Aorta (tissue), 5 donors: ENCODE measurements at regions not wholly inside any gene's neighbourhood (a gene's known extent, or its start where the extent isn't known, plus 50 kb on each side); places are given as distances from the start of the nearest gene placed in this dataset.

Source experiments
- ATAC-seq: fragments of 200-7000 bp; cut with Tn5 transposase; one replicate; pipeline ENCODE4 v1.9.1; 2022; ENCODE audit warnings: moderate library complexity; ENCODE audit not compliant: low FRiP score
- DNase-seq, 2 donors: peaks; one replicate each; pipeline ENCODE4 v3.0.0-alpha.2; 2020
- H3K27ac ChIP-seq, 2 donors: one replicate each; pipeline ENCODE4 v1.5.1; 2013; ENCODE audit warnings: low read length in 2 of 2, mild to moderate bottlenecking in 2 of 2, moderate library complexity in 2 of 2, control low read depth in 1 of 2, inconsistent platforms in 1 of 2, low read depth in 1 of 2
- H3K27me3 ChIP-seq, 2 donors: one replicate each; pipeline ENCODE4 v1.6.1; 2013; ENCODE audit warnings: control low read depth in 1 of 2, low read length in 1 of 2, mild to moderate bottlenecking in 1 of 2, moderate library complexity in 1 of 2; ENCODE audit not compliant: insufficient read depth in 2 of 2, control insufficient read depth in 1 of 2
- H3K36me3 ChIP-seq, 2 donors: one replicate each; pipeline ENCODE4 v1.6.1; 2013; ENCODE audit warnings: control low read depth in 1 of 2, low read length in 1 of 2, mild to moderate bottlenecking in 1 of 2; ENCODE audit not compliant: insufficient read depth in 2 of 2, control insufficient read depth in 1 of 2
- H3K4me1 ChIP-seq, 2 donors: one replicate each; pipeline ENCODE4 v1.6.1; 2013; ENCODE audit warnings: low read length in 2 of 2, control low read depth in 1 of 2, mild to moderate bottlenecking in 1 of 2, moderate library complexity in 1 of 2; ENCODE audit not compliant: insufficient read depth in 2 of 2, control insufficient read depth in 1 of 2
- H3K4me3 ChIP-seq, 2 donors: one replicate each; pipeline ENCODE4 v1.5.1; 2013; ENCODE audit warnings: low read length in 2 of 2, control low read depth in 1 of 2, mild to moderate bottlenecking in 1 of 2
- H3K9me3 ChIP-seq: one replicate; pipeline ENCODE4 v1.6.1; 2013; ENCODE audit warnings: mild to moderate bottlenecking, low read length; ENCODE audit not compliant: control insufficient read depth
- WGBS, 2 donors: extraction: QIAGEN DNeasy Blood & Tissue Kit; methylation state at CpG; one replicate each; pipeline ENCODE4 v1.1.7; 2013; 5-methylcytosine and 5-hydroxymethylcytosine counted together
- intact Hi-C, 2 donors: fragments of 100-400 bp; cut with DNase I; formaldehyde crosslinking; loops; one replicate each; pipeline versions ENCODE4 v1.14.2 to v1.15.0; 2022
- donor health status: healthy with polysubstance abuse.
- donor health status: Bipolar disorder and iron deficiency.
- donor health status: DM: no; HTN: no; CAD: no.
- donor health status: DM: no; HTN: no; CAD: no.
- donor health status: DM: yes; HTN: yes; CAD: no.

DNA sequence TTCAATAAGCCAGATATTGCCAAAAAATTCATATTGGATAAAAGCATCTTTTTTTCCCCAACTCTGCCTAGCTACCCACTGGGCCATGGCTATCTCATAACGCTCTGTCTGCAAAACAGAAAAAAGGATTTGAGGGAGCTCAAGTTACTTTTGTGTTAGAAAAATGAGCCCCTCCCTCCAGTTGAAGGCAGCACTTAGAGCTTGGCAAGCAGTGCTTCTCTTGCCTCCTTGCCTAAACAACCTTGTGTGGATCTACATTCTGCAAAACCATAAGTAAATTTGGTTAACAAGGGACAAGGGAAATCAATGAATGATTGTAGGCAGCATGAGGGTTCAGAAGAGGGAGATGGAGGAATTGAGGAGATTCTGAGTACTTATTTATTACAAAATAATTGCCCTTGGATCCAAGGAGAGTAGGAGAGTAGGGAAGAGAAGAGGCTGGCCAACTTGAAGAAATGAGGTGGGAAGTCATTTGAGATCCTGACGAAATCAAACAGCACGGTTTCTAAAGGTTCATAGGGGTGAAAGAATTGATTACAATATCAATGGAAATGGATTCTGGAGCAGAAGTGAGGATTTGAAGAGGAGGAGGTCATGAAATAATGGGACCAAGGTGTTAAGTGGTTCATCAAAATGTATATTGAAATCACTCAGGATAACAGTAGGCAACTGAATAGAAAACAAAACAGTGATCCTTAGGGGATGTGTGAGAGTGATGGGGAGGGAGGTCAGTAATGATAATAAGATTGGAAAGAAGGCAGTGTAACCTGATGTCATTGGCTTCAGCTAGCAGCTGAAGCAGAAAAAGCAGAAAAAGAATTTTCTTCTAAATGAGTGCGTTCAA is 434.8 kb upstream of the IGFBP7 start:
- H3K9me3 ChIP-seq = no peaks in the 10 kb centered on the region
- H3K27me3 ChIP-seq = no peaks in the 10 kb centered on the region
- no peaks in the 10 kb centered on the region for H3K36me3 ChIP-seq
- intact Hi-C loops = no loop called here
- no peak overlapping the region for H3K27ac ChIP-seq
- DNase-seq = no peak
- H3K4me1 ChIP-seq = no peaks in the 10 kb centered on the region
- H3K4me3 ChIP-seq = no peak overlapping the region
- no peak for ATAC-seq
- 29 to 38% methylated on average over 4 of the region's 4 CpGs for WGBS, 2 donors

GRCh38 chr4:57504797-57505530 is 394.8 kb upstream of the IGFBP7 start:
- no peaks in the 10 kb centered on the region for H3K4me1 ChIP-seq
- H3K36me3 ChIP-seq = no peaks in the 10 kb centered on the region
- H3K4me3 ChIP-seq = no peak overlapping the region
- 37 to 38% methylated on average over 5 of the region's 5 CpGs for WGBS, 2 donors
- H3K27me3 ChIP-seq = peaks cover 0 to 3% of the 10 kb centered on the region in 2 donors
- no peak for DNase-seq
- intact Hi-C loops = no loop called here
- no peak overlapping the region for H3K27ac ChIP-seq
- no peak for ATAC-seq
- H3K9me3 ChIP-seq = peaks cover 1% of the 10 kb centered on the region

DNA sequence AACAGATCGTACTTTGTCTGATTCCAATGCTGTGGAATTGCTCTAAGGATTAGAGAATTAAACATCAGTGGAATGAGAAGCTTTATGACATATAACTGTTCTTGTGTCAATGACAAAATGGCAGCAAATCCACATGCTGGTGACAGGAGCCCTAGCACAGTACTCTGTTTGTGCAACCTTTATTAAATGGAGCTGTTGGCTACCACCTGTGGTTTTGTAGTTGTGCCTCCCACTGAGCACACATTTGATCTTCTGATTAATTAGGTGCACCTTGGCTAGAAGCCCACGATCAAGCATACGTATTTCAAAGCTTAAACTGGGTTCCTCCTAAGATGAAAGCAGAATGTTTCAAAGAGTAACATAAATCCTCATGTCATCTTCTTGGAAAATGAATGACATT is 394.0 kb upstream of the IGFBP7 start:
- intact Hi-C loops = no loop called here

GRCh38 chr4:57501720-57502119 is 391.5 kb upstream of the IGFBP7 start:
- H3K27ac ChIP-seq = no peak overlapping the region
- H3K9me3 ChIP-seq = peaks cover 1% of the 10 kb centered on the region
- H3K36me3 ChIP-seq = no peaks in the 10 kb centered on the region
- peak in 1 of 2 donors; percentile 64 for DNase-seq
- 2 to 5% methylated on average over 4 of the region's 4 CpGs for WGBS, 2 donors
- no peaks in the 10 kb centered on the region for H3K4me1 ChIP-seq
- H3K27me3 ChIP-seq = peaks cover 0 to 3% of the 10 kb centered on the region in 2 donors
- intact Hi-C loops = no loop called here
- peak; percentile 7 for ATAC-seq
- H3K4me3 ChIP-seq = no peak overlapping the region

More for the DNA sequence above, 394.0 kb upstream of the IGFBP7 start:
- Histone ChIP-seq H3K27ac (no peak overlapping the region), H3K27me3 (peaks cover 0 to 3% of the 10 kb centered on the region in 2 donors), H3K4me3 (no peak overlapping the region), H3K4me1 (no peaks in the 10 kb centered on the region), H3K9me3 (peaks cover 1% of the 10 kb centered on the region), H3K36me3 (no peaks in the 10 kb centered on the region)
- 75 to 84% methylated on average over 3 of the region's 3 CpGs for WGBS, 2 donors
- no peak for ATAC-seq
- DNase-seq = no peak

GRCh38 chr4:57499786-57500185 is 389.6 kb upstream of the IGFBP7 start:
- no peaks in the 10 kb centered on the region for H3K4me1 ChIP-seq
- 87 to 92% methylated on average over 6 of the region's 6 CpGs for WGBS, 2 donors
- H3K9me3 ChIP-seq = peaks cover under 1% of the 10 kb centered on the region
- no peak overlapping the region for H3K4me3 ChIP-seq
- no peak for ATAC-seq
- intact Hi-C loops = no loop called here
- no peak overlapping the region for H3K27ac ChIP-seq
- no peaks in the 10 kb centered on the region for H3K36me3 ChIP-seq
- peaks cover 0 to 3% of the 10 kb centered on the region in 2 donors for H3K27me3 ChIP-seq
- DNase-seq = no peak

DNA sequence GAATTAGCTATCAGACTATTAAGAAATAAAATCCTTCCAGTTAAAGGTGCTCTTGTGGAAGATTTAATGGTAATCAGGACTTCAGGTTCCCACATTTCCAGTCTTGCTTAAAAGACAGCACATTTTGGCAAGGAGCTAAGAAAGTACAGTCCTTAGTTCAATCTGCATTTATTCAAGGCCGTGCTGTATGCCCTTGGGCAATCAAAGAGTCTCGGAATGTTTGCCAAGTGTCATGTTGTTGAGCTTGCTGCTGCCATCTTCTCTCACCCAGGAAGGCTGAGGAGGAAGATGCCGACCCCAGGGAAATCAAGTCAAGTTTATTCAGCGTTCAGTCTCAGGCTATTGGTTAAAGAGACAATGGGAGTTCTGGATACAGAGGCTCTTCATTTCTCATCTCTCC is 388.1 kb upstream of the IGFBP7 start:
- Histone ChIP-seq H3K4me1 (no peaks in the 10 kb centered on the region), H3K36me3 (no peaks in the 10 kb centered on the region), H3K9me3 (no peaks in the 10 kb centered on the region), H3K27ac (no peak overlapping the region), H3K27me3 (no peaks in the 10 kb centered on the region), H3K4me3 (no peak overlapping the region)
- ATAC-seq (no peak), DNase-seq (no peak)
- intact Hi-C loops = no loop called here
- 62 to 66% methylated on average over 4 of the region's 4 CpGs for WGBS, 2 donors

DNA sequence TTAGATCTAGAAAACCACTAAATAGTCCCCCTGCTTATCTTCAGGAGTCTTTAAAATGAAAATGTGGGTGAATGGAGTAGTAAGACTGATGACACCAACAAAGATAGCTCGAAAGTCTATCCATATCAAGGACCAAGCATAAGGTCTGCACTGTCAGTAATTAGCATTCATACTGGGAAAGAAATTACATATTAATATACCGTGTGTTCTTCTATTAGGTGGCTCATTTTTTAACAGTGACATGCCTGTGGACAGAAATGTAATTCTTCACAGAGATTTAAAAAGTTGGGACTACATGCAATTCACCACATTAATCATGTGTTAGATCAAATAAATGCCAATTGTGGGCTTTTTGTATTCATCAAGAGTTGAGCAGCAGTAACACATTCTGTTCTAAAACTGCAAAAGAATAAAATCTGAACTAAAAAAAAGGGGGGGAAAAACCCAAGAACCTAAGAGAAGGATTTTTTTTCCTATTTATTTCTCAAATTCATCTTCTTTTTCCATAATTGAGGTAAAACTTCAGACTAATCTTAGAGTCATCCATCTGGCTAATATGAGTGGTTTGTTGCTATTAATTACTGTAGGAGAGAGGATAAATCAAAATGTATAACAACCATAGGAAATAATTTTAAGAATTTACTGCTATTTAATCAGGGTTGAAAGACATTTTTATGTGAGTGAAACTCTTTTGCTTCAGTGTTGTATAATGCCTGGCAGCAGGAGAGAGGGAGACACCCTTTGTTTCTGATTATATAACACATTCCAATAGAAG is 386.7 kb upstream of the IGFBP7 start:
- H3K36me3 ChIP-seq = no peaks in the 10 kb centered on the region
- intact Hi-C loops = no loop called here
- ATAC-seq (no peak), DNase-seq (no peak)
- H3K4me3 ChIP-seq = no peak overlapping the region
- H3K27me3 ChIP-seq = no peaks in the 10 kb centered on the region
- H3K4me1 ChIP-seq = no peaks in the 10 kb centered on the region
- 36 to 40% methylated on average over 2 of the region's 2 CpGs for WGBS, 2 donors
- H3K27ac ChIP-seq = no peak overlapping the region
- H3K9me3 ChIP-seq = no peaks in the 10 kb centered on the region

- intact Hi-C loops = no loop called here
- 25 to 41% methylated on average over 4 of the region's 4 CpGs for WGBS, 2 donors
Observed at GRCh38 chr4:57494821-57495220, 384.6 kb upstream of the IGFBP7 start.

More at GRCh38 chr4:57494821-57495220, 384.6 kb upstream of the IGFBP7 start:
- Histone ChIP-seq H3K36me3 (no peaks in the 10 kb centered on the region), H3K27me3 (no peaks in the 10 kb centered on the region), H3K27ac (no peak overlapping the region), H3K4me1 (peaks cover 0 to 2% of the 10 kb centered on the region in 2 donors), H3K9me3 (no peaks in the 10 kb centered on the region), H3K4me3 (no peak overlapping the region)
- DNase-seq (no peak), ATAC-seq (no peak)
